Stimulated activated CD4-positive, alpha-beta T cell treated with anti-CD3 and anti-CD28 coated beads, TNF-alpha, amount 100 ng/mL, for 24 hours (primary cell): ENCODE measurements at regions not wholly inside any gene's neighbourhood (a gene's known extent, or its start where the extent isn't known, plus 50 kb on each side); places are given as distances from the start of the nearest gene placed in this dataset.
"Not testable (repeated sequence)": the region's sequence is repeated elsewhere in the genome, so short reads cannot be mapped to it uniquely, and the experiment has no call there.

Experiments used
- DNase-seq, 3 experiments: peaks; one replicate each; pipeline ENCODE4 v3.0.0-alpha.2; 2020; ENCODE audit warnings: low read depth in 3 of 3

GRCh38 chr19:29873801-29874575 lies 62.2 kb downstream of the CCNE1 start:
- peak in 1 of 3 experiments; percentile 2 for DNase-seq

DNA sequence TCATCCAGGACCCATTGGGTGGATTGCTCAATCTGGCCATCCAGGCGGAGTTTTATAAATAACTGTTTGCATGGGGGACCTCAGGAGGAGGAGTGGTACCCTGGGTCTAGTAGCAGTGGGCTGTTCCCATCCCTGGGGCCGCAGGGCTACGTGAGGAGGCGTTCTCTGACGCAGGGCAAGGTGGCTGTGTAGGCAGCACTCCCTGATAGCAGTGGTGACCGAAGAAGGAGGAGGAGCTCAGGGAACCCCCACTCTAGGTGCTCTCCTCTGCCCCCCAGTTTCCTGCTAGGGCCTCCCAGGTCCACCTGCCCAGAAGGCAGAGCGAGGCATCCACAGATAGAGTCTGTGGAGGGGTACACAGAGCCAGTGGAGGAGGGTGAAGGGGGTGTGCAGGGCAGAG lies 64.1 kb downstream of the CCNE1 start:
- DNase-seq, result no peak

DNA sequence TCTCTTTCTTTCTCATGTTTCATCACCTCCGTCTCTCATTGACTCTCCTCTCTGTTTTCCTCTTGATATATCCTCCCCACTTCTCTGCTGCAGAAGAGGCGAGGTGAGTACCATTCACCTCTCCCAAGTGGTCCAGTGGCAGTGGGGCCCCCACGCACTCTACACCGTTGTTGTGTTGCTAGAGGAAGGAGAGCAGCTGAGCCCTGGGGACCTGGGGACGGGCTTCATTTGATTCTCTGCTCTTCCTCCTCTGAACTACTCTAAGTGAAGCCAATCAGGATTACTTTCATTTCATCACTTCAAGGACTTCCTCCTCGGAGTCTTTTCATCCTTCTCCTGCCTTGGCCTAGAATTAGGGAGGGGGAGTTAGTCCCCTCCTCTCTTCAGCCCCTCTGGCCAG lies 64.6 kb downstream of the CCNE1 start:
- no peak for DNase-seq

GRCh38 chr19:29876908-29877307 lies 65.1 kb downstream of the CCNE1 start:
- not testable (repeated sequence) for DNase-seq

DNA sequence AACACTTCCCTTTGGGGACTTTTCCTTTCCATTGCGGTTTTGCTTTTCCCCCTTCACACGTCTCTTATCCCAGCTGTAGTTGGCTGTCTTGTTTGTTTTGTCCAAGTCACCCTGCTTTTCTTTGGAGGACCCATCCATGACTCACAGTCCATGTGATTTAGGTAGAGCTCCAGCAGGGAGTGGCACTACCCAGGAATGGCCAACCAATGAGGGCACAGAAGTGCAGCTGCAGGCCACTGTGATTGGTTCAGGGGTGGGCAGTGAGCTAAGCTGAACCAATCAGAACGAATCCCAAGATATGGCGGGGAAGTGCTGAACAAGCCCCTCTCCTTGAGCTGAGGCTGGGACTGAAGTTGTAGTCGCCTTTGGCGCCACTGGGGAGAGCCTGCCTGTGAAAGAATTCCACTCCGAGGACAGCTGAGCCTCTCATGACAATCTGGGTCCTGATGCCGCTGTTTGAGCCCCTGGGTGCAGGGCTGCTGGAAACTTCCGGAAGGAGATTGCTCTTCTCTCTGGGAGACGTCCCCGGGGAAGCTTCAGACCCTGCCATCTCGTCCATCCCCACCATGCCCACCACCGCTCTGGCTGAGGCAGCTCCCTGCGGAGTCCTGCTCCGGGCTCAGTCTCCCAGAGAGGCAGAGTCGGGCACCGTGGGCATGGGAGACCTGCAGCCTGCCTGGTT lies 62.9 kb upstream of the URI1 start:
- DNase-seq, result no peak

DNA sequence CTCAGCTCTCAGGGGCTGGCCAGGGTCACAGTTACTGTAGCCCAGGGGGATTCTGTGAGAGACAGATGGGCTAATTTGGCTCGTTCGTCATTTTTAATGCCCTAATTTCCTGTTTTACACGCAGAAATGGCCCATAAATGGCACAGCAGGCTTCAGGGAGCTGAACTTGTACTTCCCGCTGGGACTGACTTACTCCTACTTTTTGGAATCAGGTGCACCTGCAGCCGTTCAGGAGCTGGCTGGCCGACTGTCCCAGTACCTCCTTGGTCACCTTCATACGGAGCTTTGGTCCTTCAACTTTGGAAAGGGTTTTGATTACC lies 62.4 kb upstream of the URI1 start:
- no peak for DNase-seq

DNA sequence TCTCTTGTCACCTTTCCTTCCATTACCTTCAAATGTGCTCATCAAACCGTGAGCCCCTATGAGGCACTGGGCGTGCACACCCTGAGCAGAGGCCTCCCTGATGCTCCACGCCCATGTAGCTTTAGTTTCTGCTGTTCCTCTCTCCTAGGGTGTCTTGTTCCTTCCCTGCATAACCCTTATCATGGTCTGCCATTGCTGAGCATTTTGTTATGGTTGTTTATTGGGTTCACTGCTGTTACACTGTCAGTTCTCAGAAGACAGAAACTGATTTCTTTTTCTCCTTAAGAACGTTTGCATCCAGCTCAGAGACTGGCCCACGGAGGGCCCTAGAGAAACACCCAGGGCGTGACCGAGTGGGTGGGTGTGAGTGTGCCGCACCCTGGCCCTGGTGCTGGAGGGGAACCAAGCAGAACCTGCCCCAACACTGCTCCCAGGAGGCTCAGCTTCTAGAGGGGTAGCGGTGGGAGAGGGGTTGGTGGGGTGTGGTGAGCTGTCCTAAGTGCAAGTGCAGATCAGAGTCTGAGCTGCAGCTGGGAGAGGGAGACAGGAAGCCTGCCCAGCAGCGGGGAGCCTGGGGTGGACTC lies 61.4 kb upstream of the URI1 start:
- no peak for DNase-seq

DNA sequence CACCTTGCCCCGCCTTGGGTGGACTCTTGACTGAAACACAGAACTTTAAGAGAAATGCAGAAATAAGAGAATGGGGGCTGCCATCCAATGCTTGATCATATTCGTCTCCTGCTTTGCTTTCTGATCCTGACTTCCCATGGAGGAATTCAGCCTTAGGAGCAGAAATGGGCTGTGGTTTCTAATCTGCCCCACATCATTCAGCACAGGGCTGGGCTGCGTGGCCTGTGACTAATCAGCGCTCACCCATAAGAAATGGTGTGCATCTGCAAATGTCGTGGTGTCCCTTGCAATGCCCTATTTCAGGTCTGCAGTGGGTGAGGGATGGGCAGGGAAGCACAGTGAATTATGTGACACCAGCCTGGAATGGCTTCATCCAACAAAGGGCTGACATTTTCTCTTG lies 60.7 kb upstream of the URI1 start:
- DNase-seq, result no peak

DNA sequence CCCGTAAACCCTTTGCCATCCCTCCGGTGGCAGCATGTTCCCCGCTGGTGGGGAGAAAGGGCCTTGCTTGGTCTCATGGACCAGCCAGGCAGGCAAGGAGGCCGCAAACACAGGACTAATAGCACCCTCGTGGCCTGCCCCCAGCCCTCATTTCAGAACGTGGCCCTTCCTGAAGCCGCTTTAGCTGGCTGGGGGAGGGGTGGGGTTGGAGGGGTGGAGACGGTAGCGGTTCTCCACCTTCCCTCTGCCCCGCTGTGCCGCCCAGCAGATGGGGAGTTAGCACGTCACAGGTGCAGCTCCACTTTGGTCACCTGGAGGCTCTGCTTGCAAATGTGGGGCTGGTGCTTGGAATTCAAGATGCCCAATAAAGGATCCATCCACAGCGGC lies 59.3 kb upstream of the URI1 start:
- no peak for DNase-seq

- no peak for DNase-seq
Measured at GRCh38 chr19:29884044-29884443, 58.0 kb upstream of the URI1 start.

DNA sequence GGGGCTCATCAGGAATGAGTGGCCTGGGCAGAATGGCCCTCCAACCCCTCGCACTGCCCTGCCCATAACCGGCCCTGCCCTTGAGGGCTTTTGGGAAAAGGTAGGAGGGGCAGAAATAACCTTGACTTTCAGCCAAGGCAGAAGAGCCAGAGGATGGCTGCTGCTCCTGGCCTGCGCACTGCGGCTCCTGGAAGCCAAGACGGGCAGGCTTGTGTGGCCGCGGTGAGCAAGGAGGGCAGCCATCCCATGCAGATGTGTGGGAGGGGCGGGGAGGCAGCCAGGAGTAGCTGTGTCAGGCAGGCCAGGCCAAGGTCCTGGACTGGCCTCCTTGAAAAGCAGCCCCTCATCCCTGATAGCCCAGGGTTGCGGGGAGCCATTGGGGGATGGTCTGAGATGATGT lies 57.6 kb upstream of the URI1 start:
- DNase-seq, result no peak

- not testable (repeated sequence) for DNase-seq
Measured at GRCh38 chr19:29886106-29886505, 55.9 kb upstream of the URI1 start.

DNA sequence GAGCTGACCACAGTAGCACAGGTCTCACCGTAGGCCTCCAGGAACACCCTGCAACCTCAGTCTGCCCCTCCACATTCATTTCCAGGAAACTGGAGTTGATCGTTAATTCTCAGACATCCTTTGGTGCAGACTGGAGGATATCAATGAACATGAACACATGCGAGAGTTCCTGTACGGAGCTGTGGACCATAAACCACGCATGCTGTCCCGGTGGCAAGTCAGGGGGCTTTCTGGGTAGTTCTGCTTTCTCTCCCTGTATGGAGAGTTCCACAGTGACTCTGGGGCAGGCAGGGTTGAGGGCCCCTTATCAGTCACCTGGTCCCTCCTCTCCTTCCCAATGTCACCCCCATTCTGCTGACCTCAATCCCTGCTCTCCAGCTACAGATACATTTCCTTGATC lies 55.5 kb upstream of the URI1 start:
- no peak for DNase-seq

- no peak for DNase-seq
Measured at GRCh38 chr19:29887442-29887855, 54.6 kb upstream of the URI1 start.

- DNase-seq, result not testable (repeated sequence)
Measured at GRCh38 chr19:29888047-29888446, 54.0 kb upstream of the URI1 start.

- no peak for DNase-seq
Measured at GRCh38 chr19:29889702-29890101, 52.3 kb upstream of the URI1 start.

- no peak for DNase-seq
Measured at GRCh38 chr19:29890392-29890791, 51.6 kb upstream of the URI1 start.
